Neuronal stem cell (in vitro differentiated cells): ENCODE measurements at regions not wholly inside any gene's neighbourhood (a gene's known extent, or its start where the extent isn't known, plus 50 kb on each side); places are given as distances from the start of the nearest gene placed in this dataset.

Experiments
- DNase-seq: peaks from one replicate; pipeline ENCODE4 v3.0.0-alpha.2; 2013; ENCODE audit warnings: low spot score
- H2AFZ ChIP-seq: one replicate; pipeline ENCODE4 v1.6.1; 2013; ENCODE audit warnings: mild to moderate bottlenecking, low read length, inconsistent platforms
- H2AK5ac ChIP-seq: 2 replicates; pipeline ENCODE4 v1.6.1; 2013; ENCODE audit warnings: low read depth, mild to moderate bottlenecking, inconsistent platforms, low read length, moderate library complexity, mixed read lengths
- H2BK120ac ChIP-seq: 2 replicates; pipeline ENCODE4 v1.6.1; 2013; ENCODE audit warnings: low read depth, mild to moderate bottlenecking, inconsistent platforms, low read length, moderate library complexity, mixed read lengths
- H2BK12ac ChIP-seq: one replicate; pipeline ENCODE4 v1.6.1; 2013; ENCODE audit warnings: low read length, inconsistent platforms
- H2BK15ac ChIP-seq: 2 replicates; pipeline ENCODE4 v1.6.1; 2013; ENCODE audit warnings: mild to moderate bottlenecking, low read length, inconsistent platforms, mixed read lengths
- H2BK5ac ChIP-seq: one replicate; pipeline ENCODE4 v1.6.1; 2013; ENCODE audit warnings: inconsistent platforms, mild to moderate bottlenecking, low read length, moderate library complexity
- H3K14ac ChIP-seq: one replicate; pipeline ENCODE4 v1.6.1; 2013; ENCODE audit warnings: low read length, inconsistent platforms
- H3K18ac ChIP-seq: 2 replicates; pipeline ENCODE4 v1.6.1; 2013; ENCODE audit warnings: low read length, inconsistent platforms
- H3K23ac ChIP-seq: 2 replicates; pipeline ENCODE4 v1.6.1; 2013; ENCODE audit warnings: low read depth, mild to moderate bottlenecking, mixed read lengths, low read length, inconsistent platforms; ENCODE audit not compliant: poor library complexity
- H3K27ac ChIP-seq: replicated peaks from 3 replicates; pipeline ENCODE4 v1.5.1; 2013; ENCODE audit warnings: low read length, inconsistent platforms
- H3K27me3 ChIP-seq, 3 experiments: 2 replicates each; pipeline ENCODE4 v1.6.1; 2013; ENCODE audit warnings: low read length in 3 of 3, mild to moderate bottlenecking in 2 of 3, inconsistent platforms in 1 of 3, low read depth in 1 of 3, mixed read lengths in 1 of 3, moderate library complexity in 1 of 3; ENCODE audit not compliant: control insufficient read depth in 3 of 3, insufficient read depth in 3 of 3
- H3K36me3 ChIP-seq, 2 donors: replicated peaks in 1 of 2; 2 replicates each; pipeline ENCODE4 v1.6.1; 2013; ENCODE audit warnings: low read length in 2 of 2; ENCODE audit not compliant: control insufficient read depth in 2 of 2, insufficient read depth in 2 of 2
- H3K4ac ChIP-seq: 2 replicates; pipeline ENCODE4 v1.6.1; 2013; ENCODE audit warnings: inconsistent platforms, mild to moderate bottlenecking, low read length, moderate library complexity
- H3K4me1 ChIP-seq, 2 donors: 1 replicate in 1 of 2; 2 replicates in 1 of 2; pipeline ENCODE4 v1.6.1; 2013; ENCODE audit warnings: low read length in 2 of 2, low read depth in 1 of 2; ENCODE audit not compliant: control insufficient read depth in 2 of 2, insufficient read depth in 1 of 2
- H3K4me2 ChIP-seq: one replicate; pipeline ENCODE4 v1.6.1; 2013; ENCODE audit warnings: mild to moderate bottlenecking, low read length, inconsistent platforms; ENCODE audit not compliant: insufficient read depth, poor library complexity, severe bottlenecking
- H3K4me3 ChIP-seq, 2 donors: 2 replicates each; pipeline ENCODE4 v1.5.1; 2013; ENCODE audit warnings: low read length in 2 of 2, mild to moderate bottlenecking in 2 of 2, inconsistent platforms in 1 of 2, moderate library complexity in 1 of 2
- H3K79me1 ChIP-seq: one replicate; pipeline ENCODE4 v1.6.1; 2013; ENCODE audit warnings: low read depth, mild to moderate bottlenecking, inconsistent platforms, low read length, moderate library complexity
- H3K9ac ChIP-seq: one replicate; pipeline ENCODE4 v1.6.1; 2013; ENCODE audit warnings: mild to moderate bottlenecking, low read depth, low read length, inconsistent platforms; ENCODE audit not compliant: poor library complexity
- H3K9me3 ChIP-seq, 2 donors: replicated peaks in 1 of 2; 2 replicates each; pipeline versions ENCODE3 to v1.6.1; 2013; ENCODE audit warnings: low read length in 2 of 2, mild to moderate bottlenecking in 2 of 2, inconsistent platforms in 1 of 2, low read depth in 1 of 2, mixed read lengths in 1 of 2, moderate library complexity in 1 of 2; ENCODE audit not compliant: control insufficient read depth in 2 of 2, insufficient read depth in 1 of 2
- H4K8ac ChIP-seq: one replicate; pipeline ENCODE4 v1.6.1; 2013; ENCODE audit warnings: low read depth, mild to moderate bottlenecking, inconsistent platforms, low read length, moderate library complexity
- H4K91ac ChIP-seq: one replicate; pipeline ENCODE4 v1.6.1; 2013; ENCODE audit warnings: low read length, low read depth, mild to moderate bottlenecking, inconsistent platforms; ENCODE audit not compliant: poor library complexity
- WGBS, 2 donors: extraction: QIAGEN DNeasy Blood & Tissue Kit; methylation state at CpG; one replicate each; pipeline ENCODE4 v1.1.7; 2013; ENCODE audit warnings: missing lambda C conversion rate in 2 of 2, mixed read lengths in 1 of 2; ENCODE audit not compliant: insufficient read length in 2 of 2, insufficient replicate concordance in 1 of 2; ENCODE audit errors: extremely low coverage in 2 of 2; 5-methylcytosine and 5-hydroxymethylcytosine counted together

- H3K18ac ChIP-seq, result no peak overlapping the region
- no CpG with 5 or more reads among the region's 1 CpG for WGBS, 2 donors
- H4K91ac ChIP-seq, result no peak overlapping the region
- H3K4me2 ChIP-seq, result no peak overlapping the region
- H3K14ac ChIP-seq, result no peak overlapping the region
- H3K27me3 ChIP-seq, result peaks cover 0 to 4% (median 2%) of the 10 kb centered on the region in 3 experiments
- H2AK5ac ChIP-seq, result no peak overlapping the region
- H3K23ac ChIP-seq, result no peak overlapping the region
- no peaks in the 10 kb centered on the region for H3K36me3 ChIP-seq
- no peak overlapping the region for H2BK15ac ChIP-seq
- H2BK5ac ChIP-seq, result no peak overlapping the region
- no peak for DNase-seq
- H2BK120ac ChIP-seq, result no peak overlapping the region
- no peaks in the 10 kb centered on the region for H3K4me1 ChIP-seq
- H3K4me3 ChIP-seq, result no peak overlapping the region
- H4K8ac ChIP-seq, result no peak overlapping the region
- no peak overlapping the region for H2AFZ ChIP-seq
- no peak overlapping the region for H3K4ac ChIP-seq
- H2BK12ac ChIP-seq, result no peak overlapping the region
- H3K79me1 ChIP-seq, result no peaks in the 10 kb centered on the region
- H3K9me3 ChIP-seq, result no peaks in the 10 kb centered on the region
- H3K27ac ChIP-seq, result no peak overlapping the region
- H3K9ac ChIP-seq, result no peak overlapping the region
Observed at GRCh38 chr2:16737812-16738211, 72.2 kb upstream of the CYRIA start.

GRCh38 chr2:16736633-16737032 lies 71.0 kb upstream of the CYRIA start:
- H3K4me2 ChIP-seq, result no peak overlapping the region
- H3K4me3 ChIP-seq, result no peak overlapping the region
- no peaks in the 10 kb centered on the region for H3K9me3 ChIP-seq
- H3K9ac ChIP-seq, result no peak overlapping the region
- H3K27ac ChIP-seq, result no peak overlapping the region
- H2AFZ ChIP-seq, result no peak overlapping the region
- no peaks in the 10 kb centered on the region for H3K36me3 ChIP-seq
- H3K4me1 ChIP-seq, result no peaks in the 10 kb centered on the region
- no peak for DNase-seq
- H3K14ac ChIP-seq, result no peak overlapping the region
- WGBS, 2 donors, result no CpG with 5 or more reads among the region's 2 CpGs
- no peak overlapping the region for H2BK12ac ChIP-seq
- no peak overlapping the region for H3K4ac ChIP-seq
- H3K23ac ChIP-seq, result no peak overlapping the region
- no peak overlapping the region for H2BK120ac ChIP-seq
- H3K79me1 ChIP-seq, result no peaks in the 10 kb centered on the region
- no peak overlapping the region for H2AK5ac ChIP-seq
- no peak overlapping the region for H4K8ac ChIP-seq
- H3K18ac ChIP-seq, result no peak overlapping the region
- no peak overlapping the region for H2BK5ac ChIP-seq
- no peak overlapping the region for H2BK15ac ChIP-seq
- peaks cover 0 to 8% (median 2%) of the 10 kb centered on the region in 3 experiments for H3K27me3 ChIP-seq
- no peak overlapping the region for H4K91ac ChIP-seq

- no peaks in the 10 kb centered on the region for H3K79me1 ChIP-seq
- no peak overlapping the region for H3K9ac ChIP-seq
- H3K4me3 ChIP-seq, result no peak overlapping the region
- H3K9me3 ChIP-seq, result no peaks in the 10 kb centered on the region
- H2AK5ac ChIP-seq, result no peak overlapping the region
- H4K8ac ChIP-seq, result no peak overlapping the region
- no peak overlapping the region for H3K23ac ChIP-seq
- H2BK15ac ChIP-seq, result no peak overlapping the region
- no peak overlapping the region for H3K14ac ChIP-seq
- H2BK5ac ChIP-seq, result no peak overlapping the region
- no peak overlapping the region for H2BK12ac ChIP-seq
- no peak overlapping the region for H3K27ac ChIP-seq
- H3K4me1 ChIP-seq, result peaks cover 2 to 5% of the 10 kb centered on the region in 2 donors
- H4K91ac ChIP-seq, result no peak overlapping the region
- H3K4me2 ChIP-seq, result no peak overlapping the region
- WGBS, 2 donors, result no CpG with 5 or more reads among the region's 5 CpGs
- no peak overlapping the region for H3K4ac ChIP-seq
- DNase-seq, result no peak
- H2BK120ac ChIP-seq, result no peak overlapping the region
- no peaks in the 10 kb centered on the region for H3K36me3 ChIP-seq
- no peak overlapping the region for H2AFZ ChIP-seq
- no peak overlapping the region for H3K18ac ChIP-seq
- H3K27me3 ChIP-seq, result peaks cover 0 to 8% (median 0%) of the 10 kb centered on the region in 3 experiments
Observed at GRCh38 chr2:16729335-16729734, 63.7 kb upstream of the CYRIA start.

GRCh38 chr2:16728351-16729136 lies 62.9 kb upstream of the CYRIA start:
- H2AFZ ChIP-seq, result no peak overlapping the region
- H4K91ac ChIP-seq, result no peak overlapping the region
- no CpG with 5 or more reads among the region's 4 CpGs for WGBS, 2 donors
- H2BK15ac ChIP-seq, result no peak overlapping the region
- no peak overlapping the region for H3K23ac ChIP-seq
- no peak for DNase-seq
- H3K4me1 ChIP-seq, result peaks cover 2 to 5% of the 10 kb centered on the region in 2 donors
- no peak overlapping the region for H4K8ac ChIP-seq
- no peak overlapping the region for H2AK5ac ChIP-seq
- H3K9me3 ChIP-seq, result no peaks in the 10 kb centered on the region
- H2BK5ac ChIP-seq, result no peak overlapping the region
- no peak overlapping the region for H3K4me3 ChIP-seq
- H3K14ac ChIP-seq, result no peak overlapping the region
- no peak overlapping the region for H2BK12ac ChIP-seq
- H3K36me3 ChIP-seq, result no peaks in the 10 kb centered on the region
- no peak overlapping the region for H3K4me2 ChIP-seq
- H3K27me3 ChIP-seq, result peaks cover 0 to 7% (median 0%) of the 10 kb centered on the region in 3 experiments
- no peak overlapping the region for H3K4ac ChIP-seq
- H2BK120ac ChIP-seq, result no peak overlapping the region
- H3K27ac ChIP-seq, result no peak overlapping the region
- no peak overlapping the region for H3K18ac ChIP-seq
- H3K9ac ChIP-seq, result no peak overlapping the region
- no peaks in the 10 kb centered on the region for H3K79me1 ChIP-seq
